H1 (cell line): ENCODE measurements at regions not wholly inside any gene's neighbourhood (a gene's known extent, or its start where the extent isn't known, plus 50 kb on each side); places are given as distances from the start of the nearest gene placed in this dataset.

Experiments used
- CHD1 ChIP-seq: IDR thresholded peaks from 2 replicates; pipeline ENCODE4 v1.6.1; 2012; ENCODE audit warnings: low read depth, low read length, improper control_type of control experiment
- GABPA ChIP-seq: IDR thresholded peaks from 2 replicates; pipeline ENCODE4 v1.6.1; 2011; ENCODE audit warnings: mild to moderate bottlenecking, low read length, moderate library complexity, borderline replicate concordance; ENCODE audit not compliant: insufficient read depth
- KDM5A ChIP-seq: fragments of 200-600 bp; IDR thresholded peaks from 2 replicates; pipeline ENCODE4 v1.7.1; 2012; ENCODE audit warnings: mild to moderate bottlenecking, low read length, inconsistent platforms, mixed read lengths
- TF ChIP-seq, protein P1 (sequence below), 3 experiments: IDR thresholded peaks; 1 replicate in 2 of 3; 2 replicates in 1 of 3; pipeline versions ENCODE4 v1.5.1 to v1.6.1; 2011; ENCODE audit warnings: low read length in 3 of 3, mild to moderate bottlenecking in 3 of 3, inconsistent platforms in 2 of 3, low read depth in 1 of 3, moderate library complexity in 1 of 3; ENCODE audit not compliant: insufficient read depth in 1 of 3; ENCODE audit errors: control extremely low read depth in 1 of 3

GRCh38 chr3:159721324-159721723, 267.3 kb upstream of the IL12A start (continued):
- no peak for TF ChIP-seq KDM5A
- TF ChIP-seq, protein P1, sequence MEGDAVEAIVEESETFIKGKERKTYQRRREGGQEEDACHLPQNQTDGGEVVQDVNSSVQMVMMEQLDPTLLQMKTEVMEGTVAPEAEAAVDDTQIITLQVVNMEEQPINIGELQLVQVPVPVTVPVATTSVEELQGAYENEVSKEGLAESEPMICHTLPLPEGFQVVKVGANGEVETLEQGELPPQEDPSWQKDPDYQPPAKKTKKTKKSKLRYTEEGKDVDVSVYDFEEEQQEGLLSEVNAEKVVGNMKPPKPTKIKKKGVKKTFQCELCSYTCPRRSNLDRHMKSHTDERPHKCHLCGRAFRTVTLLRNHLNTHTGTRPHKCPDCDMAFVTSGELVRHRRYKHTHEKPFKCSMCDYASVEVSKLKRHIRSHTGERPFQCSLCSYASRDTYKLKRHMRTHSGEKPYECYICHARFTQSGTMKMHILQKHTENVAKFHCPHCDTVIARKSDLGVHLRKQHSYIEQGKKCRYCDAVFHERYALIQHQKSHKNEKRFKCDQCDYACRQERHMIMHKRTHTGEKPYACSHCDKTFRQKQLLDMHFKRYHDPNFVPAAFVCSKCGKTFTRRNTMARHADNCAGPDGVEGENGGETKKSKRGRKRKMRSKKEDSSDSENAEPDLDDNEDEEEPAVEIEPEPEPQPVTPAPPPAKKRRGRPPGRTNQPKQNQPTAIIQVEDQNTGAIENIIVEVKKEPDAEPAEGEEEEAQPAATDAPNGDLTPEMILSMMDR (IDR thresholded peaks at IDR 0.05; ENCODE audit: control extremely low read depth in 1 of 3, insufficient read depth in 1 of 3, low read depth in 1 of 3, low read length in 3 of 3): no peak
- no peak for TF ChIP-seq CHD1
- no peak for TF ChIP-seq GABPA
